HG03342 (cell line): ENCODE measurements at regions not wholly inside any gene's neighbourhood (a gene's known extent, or its start where the extent isn't known, plus 50 kb on each side); places are given as distances from the start of the nearest gene placed in this dataset.
"Not testable (repeated sequence)": the region's sequence is repeated elsewhere in the genome, so short reads cannot be mapped to it uniquely, and the experiment has no call there.

Source experiments
- ATAC-seq: cut with Tn5 transposase; IDR thresholded peaks from one replicate; pipeline ENCODE4 v1.9.1; 2021; ENCODE audit warnings: mild to moderate bottlenecking, moderate library complexity; ENCODE audit not compliant: unreplicated experiment

DNA sequence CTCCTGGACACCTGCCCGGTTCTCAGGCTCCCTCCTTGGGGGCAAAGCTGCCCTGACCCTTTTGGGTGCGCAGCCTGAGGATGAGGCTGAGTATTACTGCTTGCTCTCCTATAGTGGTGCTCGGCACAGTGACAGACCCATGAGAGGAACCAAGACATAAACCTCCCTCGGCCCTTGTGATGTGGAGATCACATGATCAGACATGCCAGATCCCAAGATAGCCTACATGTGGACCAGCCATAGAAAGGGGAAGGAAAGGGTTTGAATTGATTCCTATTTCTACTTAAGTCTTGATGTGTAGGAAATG is 125.3 kb downstream of the VPREB1 start:
- ATAC-seq: no peak

- ATAC-seq: no peak
These were observed 126.5 kb downstream of the VPREB1 start for GRCh38 chr22:22371031-22371541.

DNA sequence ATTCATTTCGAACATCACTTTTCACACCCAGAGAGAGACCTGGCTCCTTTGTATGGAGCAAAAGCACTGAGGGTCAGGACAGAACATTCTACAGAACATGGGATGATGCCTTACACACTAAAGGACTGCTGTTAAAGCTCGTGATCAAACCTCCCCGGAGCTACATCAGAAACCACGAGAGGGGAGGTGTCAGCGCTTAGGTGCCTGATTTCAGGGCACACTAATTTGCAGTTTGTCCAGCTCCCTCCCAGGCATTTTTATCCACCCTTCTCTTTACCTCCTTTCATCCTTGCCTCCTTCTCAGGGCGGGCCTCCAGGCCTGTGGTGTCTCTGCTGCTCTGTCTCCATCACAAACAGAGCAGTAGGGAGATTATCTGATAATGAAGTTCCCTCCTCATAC is 127.5 kb downstream of the VPREB1 start:
- ATAC-seq: no peak

DNA sequence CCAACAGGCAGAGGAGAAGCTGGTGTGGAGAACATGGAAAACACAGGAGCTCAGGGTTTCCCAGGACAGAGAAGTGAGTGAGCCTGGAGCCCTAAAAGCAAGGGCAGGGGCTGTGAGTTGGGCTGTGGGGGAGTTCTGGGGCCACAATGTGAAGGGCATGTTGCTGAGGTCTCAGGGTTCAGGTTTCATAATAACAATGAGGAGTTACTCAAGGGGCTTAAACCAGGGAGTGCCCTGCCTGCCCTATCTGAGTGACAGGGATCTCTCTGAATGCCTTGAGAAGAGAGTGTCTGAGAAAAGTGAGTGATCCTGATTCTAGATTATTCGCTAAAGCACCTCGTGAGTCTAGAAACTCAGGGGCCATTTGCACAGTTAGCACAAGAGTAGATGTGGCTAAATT is 129.6 kb downstream of the VPREB1 start:
- no peak for ATAC-seq

DNA sequence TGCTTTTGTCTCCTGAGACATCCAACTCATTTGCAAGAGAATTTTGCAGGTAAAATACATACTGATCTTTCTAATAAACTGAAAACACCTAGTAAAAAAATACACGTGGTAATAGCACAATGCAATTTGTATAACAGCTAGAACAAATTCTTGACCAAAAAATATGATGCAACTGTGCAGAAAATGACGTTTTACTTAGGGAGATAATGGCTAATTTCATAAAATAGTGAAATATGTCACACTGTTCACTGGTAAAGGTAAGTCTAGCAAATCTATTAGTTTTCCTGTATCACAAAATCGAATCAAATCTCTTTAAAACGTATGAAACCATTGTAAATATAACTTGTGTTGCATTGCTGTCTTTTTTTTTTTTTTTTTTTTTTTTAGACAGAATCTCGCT is 130.0 kb downstream of the VPREB1 start:
- ATAC-seq: no peak

- no peak for ATAC-seq
These were observed 131.2 kb downstream of the VPREB1 start for GRCh38 chr22:22375576-22376351.

DNA sequence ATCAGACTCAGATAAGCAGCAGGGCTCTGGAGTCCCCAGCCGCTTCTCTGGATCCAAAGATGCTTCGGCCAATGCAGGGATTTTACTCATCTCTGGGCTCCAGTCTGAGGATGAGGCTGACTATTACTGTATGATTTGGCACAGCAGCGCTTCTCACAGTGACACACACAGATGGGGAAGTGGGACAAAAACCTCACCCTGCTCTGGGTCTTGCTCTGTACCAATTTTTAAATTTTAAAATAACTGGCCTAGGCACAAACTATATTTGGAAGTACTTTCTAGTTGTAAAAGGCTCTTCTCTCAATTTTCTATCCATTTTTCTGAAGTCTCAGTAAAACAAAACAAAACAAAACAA is 131.7 kb downstream of the VPREB1 start:
- no peak for ATAC-seq

- ATAC-seq: not testable (repeated sequence)
These were observed 131.7 kb downstream of the ZNF280B start for GRCh38 chr22:22376884-22377283.

DNA sequence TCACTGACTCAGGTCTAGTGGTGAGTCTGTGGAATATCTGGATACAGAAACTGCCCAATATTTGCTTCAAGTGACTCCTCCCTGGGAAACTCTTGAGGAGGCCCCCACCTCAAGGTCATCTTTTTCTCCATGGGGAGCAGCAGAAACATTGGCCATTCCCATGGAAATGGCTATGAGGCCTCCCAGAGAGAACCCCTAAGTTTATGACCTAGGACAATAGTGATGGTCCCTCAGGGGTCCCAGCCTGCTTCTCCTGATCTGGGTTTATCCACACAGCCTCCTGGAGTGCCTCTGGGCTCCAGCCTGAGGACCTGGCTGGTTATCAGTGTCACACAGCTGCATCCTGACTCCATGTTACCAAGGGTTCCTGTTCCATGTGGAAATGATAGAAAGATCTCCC is 131.2 kb downstream of the ZNF280B start:
- no peak for ATAC-seq

GRCh38 chr22:22378446-22379415 is 129.8 kb downstream of the ZNF280B start:
- no peak for ATAC-seq

DNA sequence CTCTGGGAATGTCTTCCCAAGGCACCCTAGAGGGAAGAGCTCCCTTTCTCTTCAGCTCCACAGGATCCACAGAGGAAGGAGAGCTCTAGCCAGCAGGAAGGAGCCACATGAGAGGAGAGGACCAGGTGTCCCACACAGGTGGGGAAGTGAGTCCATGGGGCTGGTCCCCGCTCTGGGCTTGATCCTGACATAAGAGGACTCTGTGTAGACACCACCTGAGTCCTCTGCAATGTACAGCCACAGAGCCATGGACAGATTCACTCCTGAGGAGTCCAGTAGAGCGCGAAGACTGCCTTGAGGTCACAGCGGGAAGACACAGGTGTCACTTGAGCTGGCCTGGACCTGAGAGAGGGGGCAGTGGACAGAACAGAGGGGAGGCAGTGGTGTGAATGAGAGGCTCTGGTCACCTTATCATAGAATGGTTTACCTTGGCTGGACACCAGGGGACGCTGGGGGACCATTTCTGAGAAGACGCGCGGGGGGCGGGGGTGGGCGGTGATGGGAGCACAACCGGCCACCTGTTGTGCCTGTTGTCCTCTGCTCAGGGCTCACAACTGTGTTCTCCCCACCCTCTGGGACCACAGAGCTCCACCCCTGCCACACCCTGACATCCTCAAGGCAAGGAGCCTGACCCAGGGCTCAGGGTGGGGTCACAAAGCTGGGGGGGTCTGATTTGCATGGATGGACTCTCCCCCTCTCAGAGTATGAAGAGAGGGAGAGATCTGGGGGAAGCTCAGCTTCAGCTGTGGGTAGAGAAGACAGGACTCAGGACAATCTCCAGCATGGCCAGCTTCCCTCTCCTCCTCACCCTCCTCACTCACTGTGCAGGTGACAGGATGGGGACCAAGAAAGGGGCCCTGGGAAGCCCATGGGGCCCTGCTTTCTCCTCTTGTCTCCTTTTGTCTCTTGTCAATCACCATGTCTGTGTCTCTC is 128.2 kb downstream of the ZNF280B start:
- no peak for ATAC-seq

DNA sequence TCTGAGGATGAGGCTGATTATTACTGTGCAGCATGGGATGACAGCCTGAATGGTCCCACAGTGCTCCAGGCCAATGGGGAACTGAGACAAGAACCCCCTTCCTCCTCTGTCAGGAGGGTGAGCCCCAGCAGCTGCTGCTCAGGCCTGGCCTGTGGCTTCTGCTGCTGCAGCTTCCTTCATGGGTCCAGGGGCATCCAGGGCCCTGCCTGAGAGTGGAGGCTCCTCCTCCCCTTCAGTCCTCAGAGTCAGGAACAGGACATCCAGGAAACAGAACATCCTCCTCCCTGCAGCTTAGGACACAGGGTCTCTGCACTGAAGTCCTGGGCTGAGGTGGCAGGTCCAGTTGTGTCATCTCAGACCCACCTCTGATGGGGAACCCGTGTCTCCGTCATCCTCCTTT is 127.2 kb downstream of the ZNF280B start:
- not testable (repeated sequence) for ATAC-seq

- no peak for ATAC-seq
These were observed 124.3 kb downstream of the ZNF280B start for GRCh38 chr22:22384267-22384666.

DNA sequence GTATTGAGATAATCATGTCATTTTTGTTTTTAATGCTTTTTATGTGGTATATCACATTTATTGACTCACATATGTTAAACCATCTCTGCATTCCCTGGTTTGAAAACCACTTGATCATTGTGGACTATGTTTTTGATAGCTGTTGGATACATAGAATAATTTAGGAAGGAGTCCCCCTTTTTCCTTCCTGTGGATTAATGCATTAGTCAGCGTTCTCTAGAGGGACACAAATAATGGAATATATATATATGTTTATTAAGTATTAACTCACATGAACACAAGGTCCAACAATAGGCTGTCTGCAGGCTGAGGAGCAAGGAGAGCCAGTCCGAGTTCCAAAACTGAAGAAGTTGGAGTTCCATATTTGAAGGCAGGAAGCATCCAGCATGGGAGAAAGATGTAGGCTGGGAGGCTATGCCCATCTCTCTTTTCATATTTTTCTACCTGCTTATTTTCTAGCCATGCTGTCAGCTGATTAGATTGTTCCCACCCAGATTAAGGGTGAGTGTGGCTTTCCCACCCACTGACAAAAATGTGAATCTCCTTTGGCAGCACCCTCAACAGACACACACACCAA is 123.8 kb downstream of the ZNF280B start:
- no peak for ATAC-seq

- ATAC-seq: no peak
These were observed 121.7 kb downstream of the ZNF280B start for GRCh38 chr22:22386602-22387385.

GRCh38 chr22:22387386-22387736 is 121.2 kb downstream of the ZNF280B start:
- ATAC-seq: no peak

GRCh38 chr22:22388090-22388489 is 120.5 kb downstream of the ZNF280B start:
- ATAC-seq: no peak

- no peak for ATAC-seq
These were observed 120.0 kb downstream of the ZNF280B start for GRCh38 chr22:22388494-22388893.

- ATAC-seq: no peak
These were observed 119.1 kb downstream of the ZNF280B start for GRCh38 chr22:22389467-22389866.

- ATAC-seq: no peak
These were observed 117.6 kb downstream of the ZNF280B start for GRCh38 chr22:22390989-22391388.
